ENCODE measurements at regions not wholly inside any gene's neighbourhood (a gene's known extent, or its start where the extent isn't known, plus 50 kb on each side); places are given as distances from the start of the nearest gene placed in this dataset.
A peak's percentile ranks its signal among the peaks of the same experiment; 100 is the strongest.

DNA sequence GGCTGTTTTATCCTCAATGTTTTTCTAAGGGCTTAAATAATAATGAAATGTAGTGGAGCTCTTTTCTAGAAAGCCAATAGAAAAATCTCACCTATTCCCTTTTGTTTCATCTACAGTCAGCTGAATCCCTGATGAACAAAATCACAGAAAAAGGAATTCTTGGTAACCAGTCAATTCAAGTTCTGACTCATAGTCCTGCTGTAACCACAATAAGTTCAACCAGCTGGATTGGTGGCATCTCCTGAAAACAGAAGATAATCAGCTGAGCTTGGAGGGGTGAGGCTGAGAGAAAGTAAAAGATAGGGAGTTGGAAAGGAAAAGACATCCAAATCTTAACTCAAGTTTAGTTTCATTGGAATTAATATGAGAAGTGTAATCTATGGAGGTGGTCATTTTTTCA lies 772.1 kb downstream of the CCSER2 start:
- CTCF ChIA-PET = no interaction called here
- DNase-seq = no peak
- Mint-ChIP-seq H3K4me1 (ENCODE audit: low read depth, unreplicated experiment) (no peaks in the 10 kb centered on the region), H3K9me3 (ENCODE audit: low read depth, unreplicated experiment) (no peaks in the 10 kb centered on the region), H3K27ac (ENCODE audit: unreplicated experiment) (no peak overlapping the region), H3K36me3 (ENCODE audit: insufficient read depth, unreplicated experiment) (no peaks in the 10 kb centered on the region), H3K4me3 (ENCODE audit: low read depth, unreplicated experiment) (no peak overlapping the region), H3K27me3 (ENCODE audit: unreplicated experiment) (no peaks in the 10 kb centered on the region)
- intact Hi-C loops (cut with micrococcal nuclease; ENCODE audit: unreplicated experiment) = no loop called here
- BruUV-seq (replicated peaks) = no TSS peak
- TF ChIP-seq CTCF (IDR thresholded peaks at IDR 0.05; ENCODE audit: unreplicated experiment) = no peak

GRCh38 chr10:85105614-85106255 lies 777.3 kb downstream of the CCSER2 start:
- CTCF ChIA-PET = no interaction called here
- Mint-ChIP-seq H3K27me3 (ENCODE audit: unreplicated experiment) (no peaks in the 10 kb centered on the region), H3K4me1 (ENCODE audit: low read depth, unreplicated experiment) (no peaks in the 10 kb centered on the region), H3K4me3 (ENCODE audit: low read depth, unreplicated experiment) (no peak overlapping the region), H3K9me3 (ENCODE audit: low read depth, unreplicated experiment) (no peaks in the 10 kb centered on the region), H3K27ac (ENCODE audit: unreplicated experiment) (no peak overlapping the region), H3K36me3 (ENCODE audit: insufficient read depth, unreplicated experiment) (no peaks in the 10 kb centered on the region)
- BruUV-seq (replicated peaks) = no TSS peak
- peak; percentile 2 for DNase-seq
- no peak for TF ChIP-seq CTCF (IDR thresholded peaks at IDR 0.05; ENCODE audit: unreplicated experiment)
- intact Hi-C loops (cut with micrococcal nuclease; ENCODE audit: unreplicated experiment) = no loop called here

GRCh38 chr10:85111271-85111670 lies 782.9 kb downstream of the CCSER2 start:
- H3K9me3 Mint-ChIP-seq (ENCODE audit: low read depth, unreplicated experiment) = peaks cover 3% of the 10 kb centered on the region
- peaks cover 12% of the 10 kb centered on the region for H3K27me3 Mint-ChIP-seq (ENCODE audit: unreplicated experiment)
- H3K4me3 Mint-ChIP-seq (ENCODE audit: low read depth, unreplicated experiment) = no peak overlapping the region
- DNase-seq = no peak
- H3K36me3 Mint-ChIP-seq (ENCODE audit: insufficient read depth, unreplicated experiment) = no peaks in the 10 kb centered on the region
- H3K27ac Mint-ChIP-seq (ENCODE audit: unreplicated experiment) = no peak overlapping the region
- no peaks in the 10 kb centered on the region for H3K4me1 Mint-ChIP-seq (ENCODE audit: low read depth, unreplicated experiment)
- TF ChIP-seq CTCF (IDR thresholded peaks at IDR 0.05; ENCODE audit: unreplicated experiment) = no peak
- BruUV-seq (replicated peaks) = no TSS peak
- CTCF ChIA-PET = no interaction called here
- intact Hi-C loops (cut with micrococcal nuclease; ENCODE audit: unreplicated experiment) = no loop called here

GRCh38 chr10:85124603-85125051 lies 796.2 kb downstream of the CCSER2 start:
- Mint-ChIP-seq H3K36me3 (ENCODE audit: insufficient read depth, unreplicated experiment) (no peaks in the 10 kb centered on the region), H3K27me3 (ENCODE audit: unreplicated experiment) (no peaks in the 10 kb centered on the region), H3K9me3 (ENCODE audit: low read depth, unreplicated experiment) (peaks cover 5% of the 10 kb centered on the region), H3K4me3 (ENCODE audit: low read depth, unreplicated experiment) (no peak overlapping the region), H3K27ac (ENCODE audit: unreplicated experiment) (no peak overlapping the region), H3K4me1 (ENCODE audit: low read depth, unreplicated experiment) (no peaks in the 10 kb centered on the region)
- no peak for DNase-seq
- TF ChIP-seq CTCF (IDR thresholded peaks at IDR 0.05; ENCODE audit: unreplicated experiment) = no peak
- CTCF ChIA-PET = interaction anchor here (0.6 kb wide), 1 partner anchor 681 kb away, joined by 3 read pairs; no protein-coding TSS in a partner anchor
- no TSS peak for BruUV-seq (replicated peaks)
- intact Hi-C loops (cut with micrococcal nuclease; ENCODE audit: unreplicated experiment) = no loop called here
